ENCODE measurements at regions not wholly inside any gene's neighbourhood (a gene's known extent, or its start where the extent isn't known, plus 50 kb on each side); places are given as distances from the start of the nearest gene placed in this dataset.

DNA sequence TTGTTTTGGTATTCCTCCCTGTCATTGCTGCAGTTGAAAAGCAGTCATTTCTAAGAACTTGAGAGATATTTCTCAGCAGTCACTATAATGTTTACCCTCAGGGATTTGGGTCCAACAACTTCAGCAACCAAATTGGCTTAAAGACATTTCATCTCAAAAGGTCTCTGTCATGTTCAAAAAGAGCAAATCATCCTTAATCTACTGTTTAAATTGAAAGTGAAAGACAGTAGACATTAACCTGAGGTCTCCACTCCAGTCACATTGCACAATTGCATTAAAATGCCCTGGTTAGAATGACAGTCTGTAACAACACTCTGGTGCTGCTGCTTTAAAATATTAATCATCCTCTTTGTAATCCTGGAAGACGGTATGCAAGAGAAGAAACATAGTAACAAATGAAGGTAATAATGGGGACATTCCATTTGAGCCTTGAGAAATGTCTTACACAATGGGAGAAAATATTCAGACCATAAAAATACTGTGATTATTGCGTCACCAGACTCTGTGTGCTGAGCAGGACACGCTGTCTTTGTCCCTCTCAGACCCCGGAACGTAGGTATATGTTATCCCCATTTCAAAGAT is 90.2 kb upstream of the UNC5C start:
- no peak overlapping the region for H3K4me3 ChIP-seq (ENCODE audit: extremely low read depth in 1 of 4, insufficient read depth in 2 of 4, low read depth in 3 of 4, low read length in 4 of 4)
- H3K4me2 ChIP-seq (ENCODE audit: insufficient read depth in 1 of 2, low read depth in 2 of 2, low read length in 2 of 2) = no peak overlapping the region
- H4K91ac ChIP-seq (replicated peaks; ENCODE audit: insufficient read length, low read length) = no peak overlapping the region
- no peaks in the 10 kb centered on the region for H3K27me3 ChIP-seq (replicated peaks in 1 of 4; ENCODE audit: control insufficient read depth in 3 of 4, extremely low read depth in 1 of 4, insufficient read depth in 3 of 4, low read length in 3 of 4)
- no peak overlapping the region for H3K4ac ChIP-seq (replicated peaks; ENCODE audit: insufficient read length, low read depth, low read length)
- POLR2A ChIA-PET (ENCODE audit: partially characterized antibody) = no interaction called here
- no peak overlapping the region for H2AFZ ChIP-seq (ENCODE audit: low read length)
- no peak overlapping the region for H3K27ac ChIP-seq (ENCODE audit: low read depth, low read length)
- H3K9ac ChIP-seq (replicated peaks in 1 of 4; ENCODE audit: extremely low read depth in 1 of 4, low read depth in 3 of 4, low read length in 3 of 4) = no peak overlapping the region
- H4K20me1 ChIP-seq (replicated peaks in 1 of 2; ENCODE audit: control insufficient read depth in 1 of 2, insufficient read depth in 2 of 2, low read length in 2 of 2) = no peaks in the 10 kb centered on the region
- no peak overlapping the region for H3K56ac ChIP-seq (replicated peaks; ENCODE audit: insufficient read length, low read depth, low read length)
- no peak overlapping the region for H2BK5ac ChIP-seq (ENCODE audit: low read depth, low read length)
- no peak overlapping the region for H2BK15ac ChIP-seq (ENCODE audit: low read length)
- H2BK20ac ChIP-seq (ENCODE audit: low read length) = no peak overlapping the region
- H3K79me2 ChIP-seq (ENCODE audit: control insufficient read depth in 1 of 2, insufficient read depth in 2 of 2, low read length in 2 of 2) = no peaks in the 10 kb centered on the region
- TF ChIP-seq, protein P1, sequence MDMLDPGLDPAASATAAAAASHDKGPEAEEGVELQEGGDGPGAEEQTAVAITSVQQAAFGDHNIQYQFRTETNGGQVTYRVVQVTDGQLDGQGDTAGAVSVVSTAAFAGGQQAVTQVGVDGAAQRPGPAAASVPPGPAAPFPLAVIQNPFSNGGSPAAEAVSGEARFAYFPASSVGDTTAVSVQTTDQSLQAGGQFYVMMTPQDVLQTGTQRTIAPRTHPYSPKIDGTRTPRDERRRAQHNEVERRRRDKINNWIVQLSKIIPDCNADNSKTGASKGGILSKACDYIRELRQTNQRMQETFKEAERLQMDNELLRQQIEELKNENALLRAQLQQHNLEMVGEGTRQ (IDR thresholded peaks at IDR 0.05; ENCODE audit: low read length) = no peak
- TF ChIP-seq CEBPB (IDR thresholded peaks at IDR 0.05; ENCODE audit: low read depth, low read length) = peak; percentile 51; the same call in 1 of the 2 replicates
- no peak overlapping the region for H3K23ac ChIP-seq (ENCODE audit: insufficient read length)
- no peak for DNase-seq (ENCODE audit: low read depth in 1 of 2, low spot score in 2 of 2)
- WGBS, 2 experiments (ENCODE audit: extremely low coverage in 1 of 2, insufficient coverage in 1 of 2, insufficient read length in 1 of 2, insufficient replicate concordance in 2 of 2, low coverage in 1 of 2, low lambda C conversion rate in 2 of 2, missing lambda C conversion rate in 1 of 2) = 95% methylated on average over 5 of the region's 5 CpGs; no CpG with 5 or more reads in 1 of the 2 experiments
- H3K9me3 ChIP-seq (ENCODE audit: insufficient read depth in 2 of 2, low read depth in 1 of 2, low read length in 1 of 2) = no peaks in the 10 kb centered on the region
- no peak overlapping the region for H2BK12ac ChIP-seq (ENCODE audit: low read depth, low read length)
- no peaks in the 10 kb centered on the region for H3K36me3 ChIP-seq (ENCODE audit: control insufficient read depth in 2 of 4, insufficient read depth in 4 of 4, low read length in 3 of 4)
- no peaks in the 10 kb centered on the region for H3K23me2 ChIP-seq (ENCODE audit: low read depth, low read length)
- CTCF ChIA-PET (ENCODE audit: partially characterized antibody) = interaction anchor here (3.8 kb wide), 1 partner anchor 12 kb away, joined by 27 read pairs; no protein-coding TSS in a partner anchor
- H2BK120ac ChIP-seq (replicated peaks; ENCODE audit: low read depth, low read length) = no peak overlapping the region
- no peak overlapping the region for H4K8ac ChIP-seq (ENCODE audit: extremely low read depth, insufficient read depth, low read length)
- no peak overlapping the region for H3K14ac ChIP-seq (ENCODE audit: insufficient read length)
- H3K4me1 ChIP-seq (replicated peaks in 1 of 4; ENCODE audit: control insufficient read depth in 3 of 4, insufficient read depth in 4 of 4, low read length in 3 of 4) = peaks cover 0 to 9% (median 3%) of the 10 kb centered on the region in 4 experiments; a peak in 4 of 7 replicates
- no peak overlapping the region for H4K5ac ChIP-seq (ENCODE audit: insufficient read length, low read depth, low read length)
- H3K18ac ChIP-seq (ENCODE audit: extremely low read depth, low read length) = no peak overlapping the region
- H3K79me1 ChIP-seq (ENCODE audit: low read depth, low read length) = no peaks in the 10 kb centered on the region
- no peak overlapping the region for H2AK5ac ChIP-seq (ENCODE audit: low read depth, low read length)
- FAIRE-seq = no peak
